Esophagus squamous epithelium (tissue), 5 donors: ENCODE measurements at regions not wholly inside any gene's neighbourhood (a gene's known extent, or its start where the extent isn't known, plus 50 kb on each side); places are given as distances from the start of the nearest gene placed in this dataset.

ENCODE experiments used
- DNase-seq: peaks from one replicate; lab custom pipeline; 2025; lab: John Stamatoyannopoulos, UW
- H3K27ac ChIP-seq, 4 donors: fragments of 200-600 bp; sonication (generic); one replicate each; pipeline ENCODE4 v1.5.1; 2016 to 2019; ENCODE audit warnings: mild to moderate bottlenecking in 1 of 4
- H3K27me3 ChIP-seq, 4 donors: fragments of 200-600 bp; sonication (generic); 1 replicate in 3 of 4; 2 replicates in 1 of 4; pipeline versions ENCODE4 v1.5.1 to v1.6.0; 2017 to 2021; ENCODE audit warnings: antibody characterized with exemption in 1 of 4
- H3K36me3 ChIP-seq, 3 donors: fragments of 200-600 bp; sonication (generic); one replicate each; pipeline ENCODE4 v1.5.1; 2016 to 2019
- H3K4me1 ChIP-seq, 3 donors: fragments of 200-600 bp; sonication (generic); one replicate each; pipeline ENCODE4 v1.5.1; 2017 to 2019
- H3K4me3 ChIP-seq, 4 donors: fragments of 200-600 bp; sonication (generic); 1 replicate in 3 of 4; 2 replicates in 1 of 4; pipeline ENCODE4 v1.5.1; 2016 to 2019; ENCODE audit warnings: mild to moderate bottlenecking in 2 of 4, moderate library complexity in 1 of 4
- H3K9me3 ChIP-seq, 3 donors: fragments of 200-600 bp; sonication (generic); one replicate each; pipeline ENCODE4 v1.5.1; 2016 to 2019
- POLR2A ChIP-seq, 4 donors: fragments of 450-650 bp; IDR thresholded peaks; one replicate each; pipeline ENCODE4 v1.6.1; 2017; ENCODE audit warnings: antibody characterized with exemption in 4 of 4, mild to moderate bottlenecking in 4 of 4, moderate library complexity in 3 of 4
- WGBS, 2 donors: methylation state at CpG; one replicate each; pipeline ENCODE4 v1.1.5; 2018; 5-methylcytosine and 5-hydroxymethylcytosine counted together
- intact Hi-C: fragments of 100-400 bp; cut with DNase I; formaldehyde crosslinking; loops from one replicate; pipeline ENCODE4 v1.15.0; 2022
- TF ChIP-seq, protein P1 (sequence below), 6 experiments: fragments of 450-650 bp in 4 of 6; fragments of 200-600 bp in 2 of 6; sonication (generic) in 2 of 6; IDR thresholded peaks; one replicate each; pipeline ENCODE4 v1.5.1; 2016 to 2019; ENCODE audit warnings: antibody characterized with exemption in 6 of 6, mild to moderate bottlenecking in 4 of 6, moderate library complexity in 4 of 6
- donor health status: DM: yes; HTN: yes; CAD: no.

DNA sequence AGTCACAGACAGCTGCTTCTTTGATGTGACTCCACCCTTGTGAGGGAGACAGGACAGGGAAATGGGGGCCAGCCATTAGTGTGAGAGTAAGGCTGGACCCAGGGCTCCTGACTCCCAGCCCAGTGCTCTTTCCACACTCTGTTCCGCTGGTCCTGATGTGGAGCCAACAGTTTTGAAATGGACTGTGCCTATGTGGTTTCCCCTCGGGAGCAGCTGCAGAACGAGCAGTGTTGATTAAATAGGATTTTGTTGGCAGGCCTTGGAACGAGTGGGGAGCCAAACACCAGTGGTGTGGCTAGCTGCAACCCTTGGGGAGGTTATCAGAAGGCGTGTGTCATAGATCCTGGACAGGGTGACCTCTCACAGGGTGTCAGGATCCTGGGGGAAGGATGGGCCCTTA, 66.5 kb upstream of the AMPD3 start:
- no peak for DNase-seq
- Histone ChIP-seq H3K27me3 (peaks cover 0 to 4% (median 0%) of the 10 kb centered on the region in 4 donors), H3K4me1 (peaks cover 12 to 36% (median 29%) of the 10 kb centered on the region in 3 donors), H3K36me3 (no peaks in the 10 kb centered on the region), H3K27ac (peak overlapping the region in 3 of 4 donors; percentile 59 to 89 (median 84)), H3K4me3 (no peak overlapping the region), H3K9me3 (no peaks in the 10 kb centered on the region)
- intact Hi-C loops = no loop called here
- 23 to 32% methylated on average over 4 to 5 of the region's 5 CpGs for WGBS, 2 donors
- TF ChIP-seq, protein P1, sequence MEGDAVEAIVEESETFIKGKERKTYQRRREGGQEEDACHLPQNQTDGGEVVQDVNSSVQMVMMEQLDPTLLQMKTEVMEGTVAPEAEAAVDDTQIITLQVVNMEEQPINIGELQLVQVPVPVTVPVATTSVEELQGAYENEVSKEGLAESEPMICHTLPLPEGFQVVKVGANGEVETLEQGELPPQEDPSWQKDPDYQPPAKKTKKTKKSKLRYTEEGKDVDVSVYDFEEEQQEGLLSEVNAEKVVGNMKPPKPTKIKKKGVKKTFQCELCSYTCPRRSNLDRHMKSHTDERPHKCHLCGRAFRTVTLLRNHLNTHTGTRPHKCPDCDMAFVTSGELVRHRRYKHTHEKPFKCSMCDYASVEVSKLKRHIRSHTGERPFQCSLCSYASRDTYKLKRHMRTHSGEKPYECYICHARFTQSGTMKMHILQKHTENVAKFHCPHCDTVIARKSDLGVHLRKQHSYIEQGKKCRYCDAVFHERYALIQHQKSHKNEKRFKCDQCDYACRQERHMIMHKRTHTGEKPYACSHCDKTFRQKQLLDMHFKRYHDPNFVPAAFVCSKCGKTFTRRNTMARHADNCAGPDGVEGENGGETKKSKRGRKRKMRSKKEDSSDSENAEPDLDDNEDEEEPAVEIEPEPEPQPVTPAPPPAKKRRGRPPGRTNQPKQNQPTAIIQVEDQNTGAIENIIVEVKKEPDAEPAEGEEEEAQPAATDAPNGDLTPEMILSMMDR (IDR thresholded peaks at IDR 0.05) = no peak
- no peak for TF ChIP-seq POLR2A (IDR thresholded peaks at IDR 0.05)

DNA sequence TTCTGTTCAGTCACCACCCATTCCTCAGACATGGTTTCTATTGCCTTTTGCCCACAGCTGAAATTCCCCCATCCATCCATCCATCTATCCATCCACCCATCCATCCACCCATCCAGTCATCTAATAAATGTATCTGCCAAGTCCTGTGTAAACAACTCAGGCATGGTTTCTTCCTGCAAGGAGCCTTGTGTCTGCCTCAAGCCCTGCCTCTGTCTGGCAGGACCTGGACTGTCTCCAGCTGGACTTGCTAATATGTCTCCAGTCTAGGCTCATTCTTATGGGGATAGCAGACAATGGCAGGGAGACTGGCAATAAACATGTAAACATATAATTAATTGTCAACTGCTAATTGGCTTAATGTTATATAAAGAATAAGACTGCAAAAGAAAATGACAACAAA, 64.7 kb upstream of the AMPD3 start:
- Histone ChIP-seq H3K9me3 (no peaks in the 10 kb centered on the region), H3K4me1 (peaks cover 12 to 36% (median 29%) of the 10 kb centered on the region in 3 donors), H3K27me3 (peaks cover 0 to 4% (median 0%) of the 10 kb centered on the region in 4 donors), H3K4me3 (no peak overlapping the region), H3K27ac (no peak overlapping the region), H3K36me3 (no peaks in the 10 kb centered on the region)
- no peak for DNase-seq
- TF ChIP-seq, protein P1 (IDR thresholded peaks at IDR 0.05) = no peak
- TF ChIP-seq POLR2A (IDR thresholded peaks at IDR 0.05) = no peak
- intact Hi-C loops = no loop called here

DNA sequence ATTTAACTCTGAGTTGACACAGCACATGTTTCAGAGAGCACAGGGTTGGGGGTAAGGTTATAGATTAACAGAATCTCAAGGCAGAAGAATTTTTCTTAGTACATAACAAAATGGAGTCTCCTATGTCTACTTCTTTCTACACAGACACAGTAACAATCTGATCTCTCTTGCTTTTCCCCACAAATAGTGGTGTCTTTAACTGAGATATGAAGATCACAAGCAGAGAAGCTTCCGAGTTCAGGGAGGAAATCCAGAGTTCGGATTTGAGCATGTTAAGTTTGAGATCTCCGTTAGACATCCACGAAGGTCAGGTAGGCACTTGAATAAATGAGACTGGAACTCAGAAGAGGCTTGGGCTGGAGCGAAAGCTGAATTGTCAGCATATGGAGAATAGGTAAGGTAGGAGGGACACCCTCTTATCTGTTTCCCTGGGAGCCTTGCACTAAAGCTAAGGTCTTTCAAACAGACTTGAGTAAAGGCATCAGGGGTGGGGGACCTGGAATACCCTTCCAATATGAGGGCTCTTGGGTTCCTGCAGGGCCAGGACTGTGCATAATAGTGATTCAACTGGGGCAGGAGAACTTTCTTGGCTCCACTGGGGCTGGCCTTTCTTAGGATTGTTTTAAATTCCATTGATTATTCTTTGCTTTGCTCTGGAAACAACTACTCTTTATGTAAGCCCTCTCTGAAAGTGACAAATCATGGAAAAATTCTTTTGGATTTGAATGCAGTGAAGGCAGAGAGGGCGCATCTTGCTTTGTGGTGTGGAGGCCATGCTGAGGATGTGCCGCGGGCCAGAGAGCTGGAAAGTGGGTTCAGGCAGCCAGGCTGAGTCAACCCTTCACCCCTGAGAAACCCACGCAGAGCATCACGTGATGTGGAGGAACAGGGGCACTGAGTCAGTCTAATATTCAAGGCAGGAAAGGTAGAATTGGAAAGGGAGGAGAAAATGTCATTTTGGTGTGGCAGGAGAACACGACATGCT, 62.7 kb upstream of the AMPD3 start:
- no peaks in the 10 kb centered on the region for H3K36me3 ChIP-seq
- 68 to 73% methylated on average over 11 of the region's 11 CpGs for WGBS, 2 donors
- TF ChIP-seq POLR2A (IDR thresholded peaks at IDR 0.05) = no peak
- TF ChIP-seq, protein P1 (IDR thresholded peaks at IDR 0.05) = no peak
- peak overlapping the region in 3 of 4 donors; percentile 0 to 72 (median 45) for H3K27ac ChIP-seq
- no peak for DNase-seq
- H3K27me3 ChIP-seq = no peaks in the 10 kb centered on the region
- H3K9me3 ChIP-seq = no peaks in the 10 kb centered on the region
- H3K4me1 ChIP-seq = peaks cover 10 to 20% (median 17%) of the 10 kb centered on the region in 3 donors
- intact Hi-C loops = no loop called here
- no peak overlapping the region for H3K4me3 ChIP-seq

DNA sequence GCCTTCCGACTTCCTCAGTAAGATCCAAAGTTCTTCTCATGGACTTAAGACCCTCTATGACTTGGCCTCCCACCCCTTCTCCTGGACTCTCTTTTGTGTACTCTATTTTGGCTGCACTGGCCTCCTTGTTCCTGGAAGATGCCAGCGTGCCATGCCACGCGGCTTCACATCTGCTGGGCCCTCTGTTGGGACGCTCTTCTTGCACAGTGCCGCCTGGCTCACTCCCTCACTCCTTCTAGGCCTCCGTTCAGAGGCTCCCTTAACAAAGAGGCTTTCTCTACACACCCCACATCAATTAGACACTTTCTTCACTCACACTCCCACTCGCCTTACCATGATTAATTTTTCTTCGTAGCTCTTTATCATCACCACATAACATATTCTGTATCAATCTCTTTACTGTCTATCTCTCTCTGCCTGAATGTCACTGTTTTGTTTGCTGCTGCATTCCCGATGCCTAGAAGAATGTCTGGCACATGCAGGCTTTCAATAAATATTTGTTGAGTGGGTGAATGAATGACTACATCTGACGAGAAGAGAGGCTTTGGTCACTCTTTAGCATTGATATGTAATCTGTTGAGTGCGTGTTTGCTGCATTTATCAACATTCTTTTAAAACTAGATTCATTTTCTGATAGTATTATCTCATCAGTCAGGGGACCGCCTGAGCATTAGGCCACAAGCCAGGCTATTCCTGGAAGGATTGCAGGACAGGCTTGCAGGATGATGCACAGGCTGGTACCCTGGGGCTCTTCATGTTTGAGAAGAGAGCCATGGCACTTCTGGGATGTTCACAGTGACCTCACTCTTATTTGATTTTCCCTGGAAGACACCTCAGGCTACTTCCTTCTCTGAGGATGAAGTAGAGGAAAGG, 60.6 kb upstream of the AMPD3 start:
- Histone ChIP-seq H3K9me3 (no peaks in the 10 kb centered on the region), H3K36me3 (no peaks in the 10 kb centered on the region), H3K4me1 (peaks cover 0 to 6% (median 0%) of the 10 kb centered on the region in 3 donors), H3K27ac (peak overlapping the region in 3 of 4 donors; percentile 22 to 44 (median 37)), H3K4me3 (no peak overlapping the region), H3K27me3 (no peaks in the 10 kb centered on the region)
- intact Hi-C loops = no loop called here
- 68 to 75% methylated on average over 12 to 13 of the region's 13 CpGs for WGBS, 2 donors
- TF ChIP-seq, protein P1 (IDR thresholded peaks at IDR 0.05) = no peak
- no peak for TF ChIP-seq POLR2A (IDR thresholded peaks at IDR 0.05)
- DNase-seq = no peak
